Progenitor cell of endocrine pancreas (in vitro differentiated cells): ENCODE measurements at regions not wholly inside any gene's neighbourhood (a gene's known extent, or its start where the extent isn't known, plus 50 kb on each side); places are given as distances from the start of the nearest gene placed in this dataset.

Source experiments
- DNase-seq: peaks from one replicate; pipeline ENCODE4 v3.0.0; 2021; ENCODE audit warnings: low spot score; ENCODE audit not compliant: unreplicated experiment
- H3K27ac Mint-ChIP-seq: 2 replicates; pipeline ENCODE4 v1.8.0; 2021; ENCODE audit warnings: mild to moderate bottlenecking, moderate library complexity, mixed read lengths
- H3K27me3 Mint-ChIP-seq: 2 replicates; pipeline ENCODE4 v1.8.0; 2021; ENCODE audit warnings: mixed read lengths
- H3K36me3 Mint-ChIP-seq: 2 replicates; pipeline ENCODE4 v1.8.0; 2022; ENCODE audit warnings: mixed read lengths; ENCODE audit not compliant: insufficient read depth
- H3K4me1 Mint-ChIP-seq: 2 replicates; pipeline ENCODE4 v1.8.0; 2021; ENCODE audit warnings: low read depth, mixed read lengths
- H3K4me3 Mint-ChIP-seq: 2 replicates; pipeline ENCODE4 v1.8.0; 2021; ENCODE audit warnings: low read depth, mild to moderate bottlenecking, moderate library complexity, mixed read lengths
- H3K9me3 Mint-ChIP-seq: 2 replicates; pipeline ENCODE4 v1.8.0; 2021; ENCODE audit warnings: low read depth, mixed read lengths
- CTCF ChIP-seq: fragments of 200-600 bp; sonication (generic); IDR thresholded peaks from one replicate; pipeline ENCODE4 v1.5.0; 2021; ENCODE audit warnings: antibody characterized with exemption, mild to moderate bottlenecking; ENCODE audit not compliant: unreplicated experiment

- Mint-ChIP-seq H3K9me3 (peaks cover 29% of the 10 kb centered on the region), H3K27ac (no peak overlapping the region), H3K4me1 (peaks cover 5% of the 10 kb centered on the region), H3K27me3 (no peaks in the 10 kb centered on the region), H3K4me3 (no peak overlapping the region), H3K36me3 (peaks cover 2% of the 10 kb centered on the region)
- TF ChIP-seq CTCF: no peak
- no peak for DNase-seq
Measured at GRCh38 chrX:10904220-10904619, 206.9 kb upstream of the HCCS start.

GRCh38 chrX:10906866-10907265, 204.3 kb upstream of the HCCS start:
- peaks cover 2% of the 10 kb centered on the region for H3K36me3 Mint-ChIP-seq
- H3K27ac Mint-ChIP-seq: no peak overlapping the region
- H3K9me3 Mint-ChIP-seq: peaks cover 30% of the 10 kb centered on the region
- no peak overlapping the region for H3K4me3 Mint-ChIP-seq
- TF ChIP-seq CTCF: no peak
- peaks cover 1% of the 10 kb centered on the region for H3K4me1 Mint-ChIP-seq
- DNase-seq: no peak
- no peaks in the 10 kb centered on the region for H3K27me3 Mint-ChIP-seq

GRCh38 chrX:10922159-10922558, 189.0 kb upstream of the HCCS start:
- no peak overlapping the region for H3K4me3 Mint-ChIP-seq
- peaks cover 1% of the 10 kb centered on the region for H3K36me3 Mint-ChIP-seq
- no peak for DNase-seq
- H3K27ac Mint-ChIP-seq: no peak overlapping the region
- no peaks in the 10 kb centered on the region for H3K4me1 Mint-ChIP-seq
- H3K27me3 Mint-ChIP-seq: no peaks in the 10 kb centered on the region
- no peak for TF ChIP-seq CTCF
- H3K9me3 Mint-ChIP-seq: peaks cover 49% of the 10 kb centered on the region

- Mint-ChIP-seq H3K4me1 (no peaks in the 10 kb centered on the region), H3K36me3 (peaks cover 1% of the 10 kb centered on the region), H3K9me3 (peaks cover 47% of the 10 kb centered on the region), H3K27ac (no peak overlapping the region), H3K4me3 (no peak overlapping the region), H3K27me3 (no peaks in the 10 kb centered on the region)
- DNase-seq: no peak
- TF ChIP-seq CTCF: no peak
Measured at GRCh38 chrX:10922835-10923234, 188.3 kb upstream of the HCCS start.

GRCh38 chrX:10923466-10923865, 187.7 kb upstream of the HCCS start:
- peaks cover 48% of the 10 kb centered on the region for H3K9me3 Mint-ChIP-seq
- TF ChIP-seq CTCF: no peak
- no peaks in the 10 kb centered on the region for H3K4me1 Mint-ChIP-seq
- H3K4me3 Mint-ChIP-seq: no peak overlapping the region
- H3K36me3 Mint-ChIP-seq: peaks cover 1% of the 10 kb centered on the region
- DNase-seq: no peak
- no peaks in the 10 kb centered on the region for H3K27me3 Mint-ChIP-seq
- H3K27ac Mint-ChIP-seq: no peak overlapping the region
